ENCODE measurements at regions not wholly inside any gene's neighbourhood (a gene's known extent, or its start where the extent isn't known, plus 50 kb on each side); places are given as distances from the start of the nearest gene placed in this dataset.

GRCh38 chr4:126986005-126986404 lies 646.8 kb upstream of the INTU start:
- H3K27ac Mint-ChIP-seq, result no peak overlapping the region
- DNase-seq (no peak), ATAC-seq (no peak)
- TF ChIP-seq CTCF (IDR thresholded peaks at IDR 0.05), result no peak
- peaks cover 22% of the 10 kb centered on the region for H3K9me3 Mint-ChIP-seq
- no peaks in the 10 kb centered on the region for H3K36me3 Mint-ChIP-seq (ENCODE audit: low read depth)
- no peaks in the 10 kb centered on the region for H3K4me1 Mint-ChIP-seq (ENCODE audit: low read depth)
- H3K4me3 Mint-ChIP-seq, result no peak overlapping the region
- CTCF ChIA-PET, result interaction anchor here (0.6 kb wide), 1 partner anchor 36 kb away, joined by 3 read pairs; no protein-coding TSS in a partner anchor
- POLR2A ChIA-PET, result no interaction called here
- H3K27me3 Mint-ChIP-seq, result no peaks in the 10 kb centered on the region
- intact Hi-C loops (cut with micrococcal nuclease), result no loop called here

- no peak overlapping the region for H3K27ac Mint-ChIP-seq
- DNase-seq, result no peak
- no peaks in the 10 kb centered on the region for H3K27me3 Mint-ChIP-seq
- H3K4me1 Mint-ChIP-seq (ENCODE audit: low read depth), result no peaks in the 10 kb centered on the region
- intact Hi-C loops (cut with micrococcal nuclease), result no loop called here
- ChIA-PET CTCF (no interaction called here), POLR2A (no interaction called here)
- ATAC-seq, result no peak
- no peak overlapping the region for H3K4me3 Mint-ChIP-seq
- TF ChIP-seq CTCF (IDR thresholded peaks at IDR 0.05), result no peak
- H3K36me3 Mint-ChIP-seq (ENCODE audit: low read depth), result no peaks in the 10 kb centered on the region
- peaks cover 22% of the 10 kb centered on the region for H3K9me3 Mint-ChIP-seq
These were observed 645.9 kb upstream of the INTU start for GRCh38 chr4:126986828-126987227.

DNA sequence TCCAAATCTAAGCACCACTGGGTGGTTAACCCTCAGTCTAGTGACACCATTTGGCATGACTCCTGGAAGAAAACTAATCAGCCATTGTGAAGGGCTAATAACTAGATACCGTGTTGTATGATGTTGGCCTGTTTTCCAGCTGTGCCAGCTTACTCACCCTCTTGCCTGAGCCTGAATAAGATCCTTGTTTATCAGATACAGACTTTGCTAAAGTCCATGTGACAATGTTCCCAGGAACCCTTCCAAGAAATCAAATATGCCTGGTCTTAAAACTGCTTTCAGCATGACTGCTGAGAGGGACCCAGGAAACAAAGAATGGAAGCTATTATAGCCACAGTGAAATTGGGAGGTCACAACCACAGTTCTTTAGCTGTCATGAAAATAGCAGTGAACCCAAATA lies 640.8 kb upstream of the INTU start:
- ATAC-seq, result no peak
- peaks cover 6% of the 10 kb centered on the region for H3K9me3 Mint-ChIP-seq
- H3K4me3 Mint-ChIP-seq, result no peak overlapping the region
- H3K36me3 Mint-ChIP-seq (ENCODE audit: low read depth), result no peaks in the 10 kb centered on the region
- ChIA-PET POLR2A (no interaction called here), CTCF (no interaction called here)
- no peaks in the 10 kb centered on the region for H3K27me3 Mint-ChIP-seq
- H3K4me1 Mint-ChIP-seq (ENCODE audit: low read depth), result no peaks in the 10 kb centered on the region
- no peak for TF ChIP-seq CTCF (IDR thresholded peaks at IDR 0.05)
- DNase-seq, result no peak
- intact Hi-C loops (cut with micrococcal nuclease), result no loop called here
- H3K27ac Mint-ChIP-seq, result no peak overlapping the region

DNA sequence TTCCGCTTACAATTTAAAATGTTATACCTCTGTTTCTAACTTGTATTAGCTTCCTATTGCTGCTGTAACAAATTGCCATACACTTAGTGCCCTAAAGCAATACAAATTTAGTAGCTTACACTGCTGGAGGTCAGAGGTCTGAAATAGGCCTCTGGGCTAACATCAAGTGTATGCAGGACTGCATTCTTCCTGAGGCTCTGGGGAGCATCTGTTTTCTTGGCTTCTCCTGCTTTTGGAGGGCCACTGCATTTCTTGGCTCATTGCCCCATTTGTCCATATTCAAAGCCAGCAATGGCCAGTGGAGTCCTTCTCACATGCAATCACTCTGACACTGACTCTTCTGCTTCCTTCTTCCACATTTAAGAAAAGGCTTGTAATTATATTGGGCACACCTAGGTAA lies 639.8 kb upstream of the INTU start:
- POLR2A ChIA-PET, result no interaction called here
- TF ChIP-seq CTCF (IDR thresholded peaks at IDR 0.05), result no peak
- no peak overlapping the region for H3K27ac Mint-ChIP-seq
- H3K9me3 Mint-ChIP-seq, result peaks cover 6% of the 10 kb centered on the region
- H3K4me1 Mint-ChIP-seq (ENCODE audit: low read depth), result no peaks in the 10 kb centered on the region
- no peak overlapping the region for H3K4me3 Mint-ChIP-seq
- DNase-seq (no peak), ATAC-seq (no peak)
- H3K27me3 Mint-ChIP-seq, result no peaks in the 10 kb centered on the region
- H3K36me3 Mint-ChIP-seq (ENCODE audit: low read depth), result no peaks in the 10 kb centered on the region
- intact Hi-C loops (cut with micrococcal nuclease), result no loop called here
- CTCF ChIA-PET, result no interaction called here

GRCh38 chr4:126993351-126993750 lies 639.4 kb upstream of the INTU start:
- intact Hi-C loops (cut with micrococcal nuclease), result no loop called here
- TF ChIP-seq CTCF (IDR thresholded peaks at IDR 0.05), result no peak
- CTCF ChIA-PET, result no interaction called here
- POLR2A ChIA-PET, result no interaction called here
- H3K4me1 Mint-ChIP-seq (ENCODE audit: low read depth), result no peaks in the 10 kb centered on the region
- ATAC-seq (no peak), DNase-seq (no peak)
- peaks cover 6% of the 10 kb centered on the region for H3K9me3 Mint-ChIP-seq
- no peaks in the 10 kb centered on the region for H3K27me3 Mint-ChIP-seq
- H3K4me3 Mint-ChIP-seq, result no peak overlapping the region
- no peaks in the 10 kb centered on the region for H3K36me3 Mint-ChIP-seq (ENCODE audit: low read depth)
- no peak overlapping the region for H3K27ac Mint-ChIP-seq
